K562 (cell line): ENCODE measurements at regions not wholly inside any gene's neighbourhood (a gene's known extent, or its start where the extent isn't known, plus 50 kb on each side); places are given as distances from the start of the nearest gene placed in this dataset.

Experiments
- ATAC-seq: fragments of 200-7000 bp; cut with Tn5 transposase; 3 replicates; pipeline ENCODE4 v1.9.1; 2020; ENCODE audit warnings: moderate library complexity
- BruUV-seq: library from RNA; stranded (reverse); fragments of 400-500 nt; replicated peaks from 2 replicates; lab custom pipeline; 2021; lab: Mats Ljungman, UMichigan
- CTCF ChIA-PET: fragments of 300-600 bp; formaldehyde crosslinking; extraction: SDS; loops from one replicate; lab custom pipeline; 2021; ENCODE audit warnings: low intra/inter-chr PET ratio; lab: Yijun Ruan, JAX
- POLR2A ChIA-PET: fragments of 300-600, 350-650 bp; sonication (Branson Sonifier 250); formaldehyde crosslinking; extraction: SDS; loops from one replicate; lab custom pipeline; 2021; ENCODE audit warnings: antibody characterized with exemption, inconsistent platforms; lab: Yijun Ruan, JAX
- DNase-seq, 4 experiments: peaks; one replicate each; pipeline versions ENCODE4 v3.0.0 to v3.0.0-alpha.2; 2011 to 2018; ENCODE audit warnings: low spot score in 3 of 4, mixed read lengths in 3 of 4; ENCODE audit errors: extremely low read depth in 1 of 4
- FAIRE-seq: peaks from 2 replicates; lab custom pipeline; 2011; peaks lifted over from hg19 to GRCh38; lab: Jason Lieb, UNC
- H2AFZ ChIP-seq: 2 replicates; pipeline ENCODE4 v1.6.0; 2011; ENCODE audit warnings: low read depth, low read length, control low read depth, inconsistent platforms
- H3K27ac ChIP-seq: fragments of 200-600 bp; 3 replicates; pipeline ENCODE4 v1.8.0; 2011; ENCODE audit warnings: low read depth, mild to moderate bottlenecking, control low read depth, inconsistent platforms, low read length, moderate library complexity, mixed read lengths; ENCODE audit errors: extremely low read depth
- H3K27me3 ChIP-seq, 2 experiments: fragments of 300-600 bp in 1 of 2; 2 replicates in 1 of 2; 3 replicates in 1 of 2; pipeline versions ENCODE4 v1.6.0 to v1.8.0; 2011; ENCODE audit warnings: inconsistent platforms in 2 of 2, low read length in 2 of 2, mild to moderate bottlenecking in 1 of 2, mixed read lengths in 1 of 2, moderate library complexity in 1 of 2; ENCODE audit not compliant: control insufficient read depth in 2 of 2, insufficient read depth in 2 of 2
- H3K36me3 ChIP-seq: fragments of 300-600 bp; 3 replicates; pipeline ENCODE4 v1.8.0; 2011; ENCODE audit warnings: mild to moderate bottlenecking, low read length, inconsistent platforms; ENCODE audit not compliant: control insufficient read depth, insufficient read depth
- H3K4me1 ChIP-seq, 2 experiments: fragments of 200-600 bp in 1 of 2; replicated peaks in 1 of 2; 2 replicates in 1 of 2; 3 replicates in 1 of 2; pipeline versions ENCODE4 v1.5.1 to v1.8.0; 2011; ENCODE audit warnings: inconsistent platforms in 2 of 2, low read length in 2 of 2, mild to moderate bottlenecking in 1 of 2, mixed read lengths in 1 of 2, moderate library complexity in 1 of 2; ENCODE audit not compliant: control insufficient read depth in 2 of 2, insufficient read depth in 2 of 2
- H3K4me2 ChIP-seq: 2 replicates; pipeline ENCODE4 v1.6.1; 2011; ENCODE audit warnings: low read length, control low read depth, inconsistent platforms, mixed read lengths; ENCODE audit not compliant: insufficient read depth
- H3K4me3 ChIP-seq: fragments of 200-600 bp; sonication (generic), shearing (Covaris generic); 2 replicates; pipeline ENCODE4 v1.5.1; 2016; ENCODE audit warnings: control low read depth, inconsistent platforms
- H3K79me2 ChIP-seq: fragments of 200-600 bp; 3 replicates; pipeline ENCODE4 v1.8.0; 2011; ENCODE audit warnings: low read length, inconsistent platforms; ENCODE audit not compliant: control insufficient read depth, insufficient read depth
- H3K9ac ChIP-seq, 2 experiments: 2 replicates each; pipeline versions ENCODE4 v1.6.0 to v1.6.1; 2011; ENCODE audit warnings: low read depth in 2 of 2, low read length in 2 of 2, control low read depth in 1 of 2, inconsistent platforms in 1 of 2, mild to moderate bottlenecking in 1 of 2, mixed read lengths in 1 of 2; ENCODE audit not compliant: insufficient read depth in 1 of 2
- H3K9me1 ChIP-seq: one replicate; pipeline ENCODE4 v1.6.0; 2011; ENCODE audit warnings: inconsistent platforms, mild to moderate bottlenecking, low read length, moderate library complexity; ENCODE audit not compliant: control insufficient read depth, insufficient read depth
- H3K9me3 ChIP-seq: replicated peaks from 2 replicates; pipeline ENCODE4 v1.5.1; 2011; ENCODE audit warnings: low read depth, low read length, inconsistent platforms; ENCODE audit not compliant: control insufficient read depth, insufficient read depth
- H4K20me1 ChIP-seq: replicated peaks from 2 replicates; pipeline ENCODE4 v1.6.1; 2011; ENCODE audit warnings: low read length, inconsistent platforms, mixed read lengths; ENCODE audit not compliant: control insufficient read depth, insufficient read depth
- BRF1 ChIP-seq: IDR thresholded peaks from 3 replicates; pipeline ENCODE4 v1.6.1; 2011; ENCODE audit warnings: borderline replicate concordance, mild to moderate bottlenecking; ENCODE audit not compliant: insufficient read length; ENCODE audit errors: extremely low read depth
- EGR1 ChIP-seq: fragments of 450-650 bp; conservative IDR thresholded peaks from 2 replicates; pipeline ENCODE4 v1.6.1; 2017; ENCODE audit warnings: mild to moderate bottlenecking
- FOSL1 ChIP-seq: fragments of 200-800 bp; sonication (Bioruptor generic); conservative IDR thresholded peaks from 2 replicates; pipeline ENCODE4 v1.6.1; 2016; ENCODE audit warnings: missing genetic modification characterization, missing compliant biosample characterization
- FOXK2 ChIP-seq, 2 experiments: fragments of 450-650 bp; IDR thresholded peaks in 1 of 2; conservative IDR thresholded peaks in 1 of 2; 2 replicates each; pipeline ENCODE4 v1.6.1; 2016; ENCODE audit warnings: low read depth in 2 of 2, mild to moderate bottlenecking in 1 of 2
- KHSRP ChIP-seq: fragments of 450-650 bp; IDR thresholded peaks from 2 replicates; pipeline ENCODE4 v1.6.1; 2017
- NBN ChIP-seq: fragments of 450-650 bp; IDR thresholded peaks from 2 replicates; pipeline ENCODE4 v1.6.1; 2016; ENCODE audit warnings: low read depth, mild to moderate bottlenecking
- NFE2L1 ChIP-seq: fragments of 450-650 bp; IDR thresholded peaks from 2 replicates; pipeline ENCODE4 v1.6.1; 2016; ENCODE audit warnings: missing genetic modification characterization, low read depth, mild to moderate bottlenecking, missing compliant biosample characterization, moderate library complexity, borderline replicate concordance
- NR2C1 ChIP-seq, 2 experiments: fragments of 450-650 bp; IDR thresholded peaks; 2 replicates each; pipeline ENCODE4 v1.6.1; 2017; ENCODE audit warnings: mild to moderate bottlenecking in 2 of 2, antibody characterized with exemption in 1 of 2, inconsistent platforms in 1 of 2, missing compliant biosample characterization in 1 of 2, missing genetic modification characterization in 1 of 2
- POLR3G ChIP-seq: IDR thresholded peaks from 2 replicates; pipeline ENCODE4 v1.6.1; 2011; ENCODE audit not compliant: insufficient read length, insufficient replicate concordance; ENCODE audit errors: extremely low read depth
- SMC3 ChIP-seq: conservative IDR thresholded peaks from 2 replicates; pipeline ENCODE4 v1.6.1; 2011; ENCODE audit warnings: low read depth, low read length, improper control_type of control experiment; ENCODE audit not compliant: insufficient read depth
- STAT5B ChIP-seq: fragments of 250-450 bp; sonication (Bioruptor Pico); IDR thresholded peaks from 2 replicates; pipeline ENCODE4 v1.8.0; 2021; ENCODE audit warnings: mild to moderate bottlenecking, inconsistent platforms
- ZBTB17 ChIP-seq: fragments of 450-650 bp; formaldehyde crosslinking; IDR thresholded peaks from 2 replicates; pipeline ENCODE4 v1.4.0; 2020; ENCODE audit warnings: mild to moderate bottlenecking
- ZFP1 ChIP-seq: fragments of 450-650 bp; formaldehyde crosslinking; IDR thresholded peaks from 2 replicates; pipeline ENCODE4 v1.4.0; 2020; ENCODE audit warnings: mild to moderate bottlenecking, mixed read lengths
- ZFX ChIP-seq: sonication (generic); formaldehyde crosslinking; IDR thresholded peaks from 2 replicates; pipeline ENCODE4 v1.8.0; 2022; ENCODE audit warnings: mild to moderate bottlenecking, missing genetic modification reagents, moderate library complexity
- ZNF184 ChIP-seq: sonication (generic); formaldehyde crosslinking; IDR thresholded peaks from 2 replicates; pipeline ENCODE4 v1.5.0; 2020; ENCODE audit warnings: missing genetic modification reagents
- ZNF23 ChIP-seq: fragments of 250-450 bp; sonication (Bioruptor Pico); IDR thresholded peaks from 2 replicates; pipeline ENCODE4 v1.4.0; 2020; ENCODE audit warnings: mild to moderate bottlenecking
- ZNF282 ChIP-seq: sonication (generic); formaldehyde crosslinking; IDR thresholded peaks from 2 replicates; pipeline ENCODE4 v1.8.1; 2023; ENCODE audit warnings: missing genetic modification reagents
- ZNF766 ChIP-seq: fragments of 200-800 bp; sonication (Bioruptor generic); conservative IDR thresholded peaks from 2 replicates; pipeline ENCODE4 v1.6.1; 2016; ENCODE audit warnings: missing genetic modification characterization, missing compliant biosample characterization
- WGBS: fragments of 100-300 bp; shearing (Covaris generic); methylation state at CpG from one replicate; pipeline ENCODE4 v1.1.6; 2016; ENCODE audit warnings: low coverage, mixed read lengths; ENCODE audit not compliant: insufficient coverage; ENCODE audit errors: missing lambda C conversion rate; 5-methylcytosine and 5-hydroxymethylcytosine counted together
- in situ Hi-C: fragments of 300-500 bp; cut with MboI; formaldehyde crosslinking; loops from 4 replicates; pipeline ENCODE4 v1.15.0; 2018; ENCODE audit warnings: inconsistent platforms, mixed read lengths
- intact Hi-C: fragments of 100-400 bp; cut with micrococcal nuclease; formaldehyde crosslinking; loops from 2 replicates; pipeline ENCODE4 v1.14.2; 2022
- TF ChIP-seq, protein P1 (sequence below): fragments of 450-650 bp; formaldehyde crosslinking; IDR thresholded peaks from 2 replicates; pipeline ENCODE4 v1.4.0; 2020; ENCODE audit warnings: mild to moderate bottlenecking, mixed read lengths
- TF ChIP-seq, protein P2 (sequence below): sonication (generic); formaldehyde crosslinking; IDR thresholded peaks from 2 replicates; pipeline ENCODE4 v1.8.0; 2023; ENCODE audit warnings: mild to moderate bottlenecking, missing genetic modification reagents

DNA sequence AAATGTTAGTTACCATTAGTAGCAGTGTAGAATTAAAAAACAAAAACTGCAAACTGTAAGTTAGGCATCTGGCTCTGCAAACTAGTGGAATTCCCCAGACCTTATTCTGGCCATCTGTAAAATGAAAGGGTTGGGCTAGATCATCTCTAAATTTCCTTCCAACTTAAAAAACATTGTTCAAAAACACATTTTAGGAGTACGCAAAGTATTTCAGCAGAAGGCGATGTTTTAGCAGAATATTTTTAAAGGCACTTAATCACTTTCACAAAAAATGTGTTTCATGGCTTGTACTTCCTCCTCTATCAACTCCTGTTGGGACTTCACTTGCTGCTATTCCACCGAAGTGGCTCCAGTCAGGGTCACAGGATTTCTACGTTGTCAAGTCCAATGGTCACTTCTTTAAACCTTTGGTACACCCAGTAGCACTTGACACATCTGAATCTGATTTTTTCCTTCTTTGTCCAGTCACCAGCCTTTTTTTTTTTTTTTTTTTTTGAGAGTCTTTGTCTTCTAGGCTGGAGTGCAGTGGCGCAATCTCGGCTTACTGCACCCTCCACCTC is 169.0 kb downstream of the AHR start:
- H3K4me3 ChIP-seq = no peak overlapping the region
- H3K9ac ChIP-seq = no peak overlapping the region
- DNase-seq (no peak), ATAC-seq (no peak)
- in situ Hi-C loops = no loop called here
- CTCF ChIA-PET = no interaction called here
- no peaks in the 10 kb centered on the region for H3K36me3 ChIP-seq
- H3K79me2 ChIP-seq = no peaks in the 10 kb centered on the region
- no TSS peak for BruUV-seq
- H3K9me1 ChIP-seq = no peaks in the 10 kb centered on the region
- no peaks in the 10 kb centered on the region for H4K20me1 ChIP-seq
- H2AFZ ChIP-seq = no peak overlapping the region
- intact Hi-C loops = no loop called here
- TF ChIP-seq BRF1 (no peak), SMC3 (no peak), NFE2L1 (tag) (no peak), ZFX (no peak), FOSL1 (tag) (no peak), ZNF766 (no peak), ZFP1 (no peak), ZNF184 (CRISPR knock-in tag) (no peak), ZBTB17 (no peak), POLR3G (no peak), KHSRP (no peak), NR2C1 (IDR thresholded peaks at IDR 0.05) (no peak), NR2C1 (tag; IDR thresholded peaks at IDR 0.05) (no peak), NBN (no peak), FOXK2 (conservative IDR thresholded peaks at IDR 0.05 in 1 of 2, IDR thresholded peaks at IDR 0.05 in 1 of 2; ENCODE audit: low read depth in 2 of 2) (no peak), STAT5B (CRISPR knock-in tag) (no peak), ZNF23 (CRISPR knock-in tag) (no peak), ZNF282 (CRISPR knock-in tag) (no peak), EGR1 (no peak)
- TF ChIP-seq, protein P1, sequence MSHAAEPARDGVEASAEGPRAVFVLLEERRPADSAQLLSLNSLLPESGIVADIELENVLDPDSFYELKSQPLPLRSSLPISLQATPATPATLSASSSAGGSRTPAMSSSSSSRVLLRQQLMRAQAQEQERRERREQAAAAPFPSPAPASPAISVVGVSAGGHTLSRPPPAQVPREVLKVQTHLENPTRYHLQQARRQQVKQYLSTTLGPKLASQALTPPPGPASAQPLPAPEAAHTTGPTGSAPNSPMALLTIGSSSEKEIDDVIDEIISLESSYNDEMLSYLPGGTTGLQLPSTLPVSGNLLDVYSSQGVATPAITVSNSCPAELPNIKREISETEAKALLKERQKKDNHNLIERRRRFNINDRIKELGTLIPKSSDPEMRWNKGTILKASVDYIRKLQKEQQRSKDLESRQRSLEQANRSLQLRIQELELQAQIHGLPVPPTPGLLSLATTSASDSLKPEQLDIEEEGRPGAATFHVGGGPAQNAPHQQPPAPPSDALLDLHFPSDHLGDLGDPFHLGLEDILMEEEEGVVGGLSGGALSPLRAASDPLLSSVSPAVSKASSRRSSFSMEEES = no peak
- TF ChIP-seq, protein P2, sequence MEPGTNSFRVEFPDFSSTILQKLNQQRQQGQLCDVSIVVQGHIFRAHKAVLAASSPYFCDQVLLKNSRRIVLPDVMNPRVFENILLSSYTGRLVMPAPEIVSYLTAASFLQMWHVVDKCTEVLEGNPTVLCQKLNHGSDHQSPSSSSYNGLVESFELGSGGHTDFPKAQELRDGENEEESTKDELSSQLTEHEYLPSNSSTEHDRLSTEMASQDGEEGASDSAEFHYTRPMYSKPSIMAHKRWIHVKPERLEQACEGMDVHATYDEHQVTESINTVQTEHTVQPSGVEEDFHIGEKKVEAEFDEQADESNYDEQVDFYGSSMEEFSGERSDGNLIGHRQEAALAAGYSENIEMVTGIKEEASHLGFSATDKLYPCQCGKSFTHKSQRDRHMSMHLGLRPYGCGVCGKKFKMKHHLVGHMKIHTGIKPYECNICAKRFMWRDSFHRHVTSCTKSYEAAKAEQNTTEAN (CRISPR knock-in tag) = no peak
- TF ChIP-seq, all 486 proteins: peak for 0
- 3% methylated on average over 6 of the region's 6 CpGs for WGBS
- Histone ChIP-seq H3K27me3 (no peaks in the 10 kb centered on the region), H3K4me2 (no peak overlapping the region), H3K27ac (no peak overlapping the region), H3K9me3 (no peaks in the 10 kb centered on the region), H3K4me1 (no peaks in the 10 kb centered on the region)
- POLR2A ChIA-PET = no interaction called here
- no peak for FAIRE-seq
